H1 (cell line): ENCODE measurements at regions not wholly inside any gene's neighbourhood (a gene's known extent, or its start where the extent isn't known, plus 50 kb on each side); places are given as distances from the start of the nearest gene placed in this dataset.

Experiments used
- CTCF ChIA-PET: fragments of 300-600 bp; sonication (Branson Sonifier 250); formaldehyde crosslinking; loops from one replicate; lab custom pipeline; 2021; ENCODE audit not compliant: partially characterized antibody; lab: Charles Lee
- POLR2A ChIA-PET: fragments of 300-600 bp; sonication (Branson Sonifier 250); formaldehyde crosslinking; loops from one replicate; lab custom pipeline; 2021; ENCODE audit warnings: inconsistent platforms; ENCODE audit not compliant: partially characterized antibody; lab: Charles Lee
- DNase-seq, 2 experiments: peaks; one replicate each; pipeline versions ENCODE4 v3.0.0 to v3.0.0-alpha.2; 2010 to 2022; ENCODE audit warnings: low spot score in 2 of 2, low read depth in 1 of 2, mixed read lengths in 1 of 2
- FAIRE-seq: peaks from 2 replicates; lab custom pipeline; 2011; peaks lifted over from hg19 to GRCh38; lab: Jason Lieb, UNC
- H2AFZ ChIP-seq: 2 replicates; pipeline ENCODE4 v1.8.1; 2012; ENCODE audit warnings: low read length, inconsistent platforms
- H2AK5ac ChIP-seq: 2 replicates; pipeline ENCODE4 v1.6.1; 2013; ENCODE audit warnings: low read depth, low read length
- H2BK120ac ChIP-seq: replicated peaks from 2 replicates; pipeline ENCODE3; 2013; ENCODE audit warnings: low read depth, low read length, inconsistent platforms
- H2BK12ac ChIP-seq: 2 replicates; pipeline ENCODE4 v1.6.1; 2013; ENCODE audit warnings: low read depth, low read length
- H2BK15ac ChIP-seq: 2 replicates; pipeline ENCODE4 v1.6.1; 2013; ENCODE audit warnings: low read length
- H2BK20ac ChIP-seq: 2 replicates; pipeline ENCODE4 v1.6.1; 2013; ENCODE audit warnings: low read length
- H2BK5ac ChIP-seq: 2 replicates; pipeline ENCODE4 v1.6.1; 2013; ENCODE audit warnings: low read depth, low read length
- H3K14ac ChIP-seq: 2 replicates; pipeline ENCODE4 v1.6.1; 2013; ENCODE audit warnings: inconsistent platforms; ENCODE audit not compliant: insufficient read length
- H3K18ac ChIP-seq: 2 replicates; pipeline ENCODE4 v1.6.1; 2013; ENCODE audit warnings: low read length; ENCODE audit errors: extremely low read depth
- H3K23ac ChIP-seq: 2 replicates; pipeline ENCODE4 v1.6.1; 2013; ENCODE audit warnings: inconsistent platforms; ENCODE audit not compliant: insufficient read length
- H3K23me2 ChIP-seq: 2 replicates; pipeline ENCODE4 v1.6.1; 2013; ENCODE audit warnings: low read depth, low read length
- H3K27ac ChIP-seq: 2 replicates; pipeline ENCODE4 v1.6.1; 2011; ENCODE audit warnings: low read depth, low read length, inconsistent platforms
- H3K27me3 ChIP-seq, 4 experiments: replicated peaks in 1 of 4; 1 replicate in 1 of 4; 2 replicates in 3 of 4; pipeline versions ENCODE4 v1.6.1 to v1.8.1; 2011 to 2013; ENCODE audit warnings: low read length in 3 of 4, mild to moderate bottlenecking in 3 of 4, inconsistent platforms in 2 of 4, mixed read lengths in 2 of 4, moderate library complexity in 1 of 4; ENCODE audit not compliant: control insufficient read depth in 3 of 4, insufficient read depth in 3 of 4; ENCODE audit errors: extremely low read depth in 1 of 4
- H3K36me3 ChIP-seq, 4 experiments: 2 replicates each; pipeline versions ENCODE4 v1.6.1 to v1.8.1; 2011 to 2013; ENCODE audit warnings: mild to moderate bottlenecking in 4 of 4, low read length in 3 of 4, moderate library complexity in 2 of 4, control low read depth in 1 of 4, inconsistent platforms in 1 of 4; ENCODE audit not compliant: insufficient read depth in 4 of 4, control insufficient read depth in 2 of 4
- H3K4ac ChIP-seq: replicated peaks from 2 replicates; pipeline ENCODE3; 2013; ENCODE audit warnings: low read length, low read depth, mixed read lengths, inconsistent platforms; ENCODE audit not compliant: insufficient read length
- H3K4me1 ChIP-seq, 4 experiments: replicated peaks in 1 of 4; 1 replicate in 1 of 4; 2 replicates in 3 of 4; pipeline versions ENCODE4 v1.6.1 to v1.8.1; 2011 to 2013; ENCODE audit warnings: low read length in 3 of 4, inconsistent platforms in 2 of 4, mixed read lengths in 1 of 4; ENCODE audit not compliant: insufficient read depth in 4 of 4, control insufficient read depth in 3 of 4
- H3K4me2 ChIP-seq, 2 experiments: 2 replicates each; pipeline versions ENCODE4 v1.6.1 to v1.8.1; 2011 to 2013; ENCODE audit warnings: low read depth in 2 of 2, low read length in 2 of 2, control low read depth in 1 of 2, inconsistent platforms in 1 of 2, mild to moderate bottlenecking in 1 of 2; ENCODE audit not compliant: insufficient read depth in 1 of 2
- H3K4me3 ChIP-seq, 4 experiments: fragments of 200-600, 300-600 bp in 1 of 4; sonication (generic), shearing (Covaris generic), sonication (Bioruptor Twin) in 1 of 4; 2 replicates each; pipeline versions ENCODE4 v1.5.1 to v1.8.1; 2011 to 2016; ENCODE audit warnings: low read length in 4 of 4, low read depth in 3 of 4, control low read depth in 2 of 4, inconsistent platforms in 2 of 4, mild to moderate bottlenecking in 2 of 4, mixed read lengths in 1 of 4, moderate library complexity in 1 of 4; ENCODE audit not compliant: insufficient read depth in 2 of 4; ENCODE audit errors: extremely low read depth in 1 of 4
- H3K56ac ChIP-seq: replicated peaks from 2 replicates; pipeline ENCODE3; 2013; ENCODE audit warnings: low read depth, mild to moderate bottlenecking, mixed read lengths, low read length, inconsistent platforms; ENCODE audit not compliant: insufficient read length
- H3K79me1 ChIP-seq: 2 replicates; pipeline ENCODE4 v1.6.1; 2013; ENCODE audit warnings: low read depth, low read length, control low read depth
- H3K79me2 ChIP-seq, 2 experiments: 2 replicates each; pipeline versions ENCODE4 v1.6.1 to v1.8.1; 2012 to 2013; ENCODE audit warnings: low read length in 2 of 2, mild to moderate bottlenecking in 2 of 2, inconsistent platforms in 1 of 2; ENCODE audit not compliant: insufficient read depth in 2 of 2, control insufficient read depth in 1 of 2
- H3K9ac ChIP-seq, 4 experiments: replicated peaks in 1 of 4; 1 replicate in 1 of 4; 2 replicates in 3 of 4; pipeline versions ENCODE4 v1.6.1 to v1.8.1; 2011 to 2013; ENCODE audit warnings: low read depth in 3 of 4, low read length in 3 of 4, control low read depth in 2 of 4, mild to moderate bottlenecking in 2 of 4, moderate library complexity in 2 of 4, inconsistent platforms in 1 of 4; ENCODE audit errors: extremely low read depth in 1 of 4
- H3K9me3 ChIP-seq, 2 experiments: 2 replicates each; pipeline versions ENCODE4 v1.6.1 to v1.8.1; 2012 to 2013; ENCODE audit warnings: mild to moderate bottlenecking in 2 of 2, moderate library complexity in 2 of 2, control low read depth in 1 of 2, inconsistent platforms in 1 of 2, low read depth in 1 of 2, low read length in 1 of 2, mixed read lengths in 1 of 2; ENCODE audit not compliant: insufficient read depth in 2 of 2
- H4K20me1 ChIP-seq, 2 experiments: replicated peaks in 1 of 2; 2 replicates each; pipeline versions ENCODE3 to v1.8.1; 2011 to 2013; ENCODE audit warnings: inconsistent platforms in 2 of 2, low read length in 2 of 2, mild to moderate bottlenecking in 1 of 2; ENCODE audit not compliant: insufficient read depth in 2 of 2, control insufficient read depth in 1 of 2
- H4K5ac ChIP-seq: 2 replicates; pipeline ENCODE4 v1.6.1; 2013; ENCODE audit warnings: low read length, low read depth, mixed read lengths, inconsistent platforms; ENCODE audit not compliant: insufficient read length
- H4K8ac ChIP-seq: 2 replicates; pipeline ENCODE4 v1.8.0; 2013; ENCODE audit warnings: mild to moderate bottlenecking, moderate library complexity, low read length, inconsistent platforms; ENCODE audit not compliant: insufficient read depth; ENCODE audit errors: extremely low read depth
- H4K91ac ChIP-seq: replicated peaks from 2 replicates; pipeline ENCODE3; 2013; ENCODE audit warnings: low read length, mixed read lengths, inconsistent platforms; ENCODE audit not compliant: insufficient read length
- CBX5 ChIP-seq: fragments of 300-800, 300-1000 bp; sonication (generic); IDR thresholded peaks from 2 replicates; pipeline ENCODE4 v1.7.1; 2016; ENCODE audit warnings: antibody characterized with exemption, low read length, low read depth
- CEBPB ChIP-seq: IDR thresholded peaks from 2 replicates; pipeline ENCODE4 v1.6.1; 2012; ENCODE audit warnings: low read depth, low read length
- CTBP2 ChIP-seq: IDR thresholded peaks from 2 replicates; pipeline ENCODE4 v1.7.0; 2011; ENCODE audit warnings: borderline replicate concordance, mild to moderate bottlenecking, moderate library complexity, mixed read lengths, low read length; ENCODE audit not compliant: insufficient read depth, insufficient read length
- GABPA ChIP-seq: IDR thresholded peaks from 2 replicates; pipeline ENCODE4 v1.6.1; 2011; ENCODE audit warnings: mild to moderate bottlenecking, low read length, moderate library complexity, borderline replicate concordance; ENCODE audit not compliant: insufficient read depth
- HDAC2 ChIP-seq, 2 experiments: fragments of 300-600 bp in 1 of 2; sonication (generic) in 1 of 2; IDR thresholded peaks; 2 replicates each; pipeline ENCODE4 v1.6.1; 2011 to 2012; ENCODE audit warnings: low read depth in 2 of 2, low read length in 2 of 2, mild to moderate bottlenecking in 2 of 2, moderate library complexity in 2 of 2, borderline replicate concordance in 1 of 2, inconsistent platforms in 1 of 2
- JUN ChIP-seq: IDR thresholded peaks from 2 replicates; pipeline ENCODE4 v1.6.1; 2011; ENCODE audit warnings: low read depth, mild to moderate bottlenecking, improper control_type of control experiment, low read length
- NRF1 ChIP-seq: IDR thresholded peaks from 2 replicates; pipeline ENCODE4 v1.6.1; 2011; ENCODE audit warnings: mild to moderate bottlenecking, low read depth, low read length, improper control_type of control experiment
- POLR2A ChIP-seq, 2 experiments: IDR thresholded peaks; 1 replicate in 1 of 2; 2 replicates in 1 of 2; pipeline ENCODE4 v1.6.1; 2011; ENCODE audit warnings: low read depth in 2 of 2, low read length in 2 of 2, mild to moderate bottlenecking in 2 of 2; ENCODE audit errors: control extremely low read depth in 1 of 2
- POU5F1 ChIP-seq: IDR thresholded peaks from 2 replicates; pipeline ENCODE4 v1.6.1; 2011; ENCODE audit warnings: low read depth, mild to moderate bottlenecking, low read length, moderate library complexity
- RXRA ChIP-seq: IDR thresholded peaks from 2 replicates; pipeline ENCODE4 v1.6.1; 2011; ENCODE audit warnings: low read depth, mild to moderate bottlenecking, low read length, moderate library complexity; ENCODE audit not compliant: insufficient read depth
- SIRT6 ChIP-seq: IDR thresholded peaks from one replicate; pipeline ENCODE4 v1.7.1; 2012; ENCODE audit warnings: low read length, inconsistent platforms
- SP2 ChIP-seq: IDR thresholded peaks from 2 replicates; pipeline ENCODE4 v1.6.1; 2012; ENCODE audit warnings: mild to moderate bottlenecking, low read length, inconsistent platforms
- WGBS, 2 experiments: shearing (Covaris generic) in 1 of 2; methylation state at CpG; one replicate each; pipeline versions ENCODE4 v1.1.6 to v1.1.7; 2013 to 2015; ENCODE audit warnings: low lambda C conversion rate in 2 of 2, mixed read lengths in 2 of 2, inconsistent platforms in 1 of 2, low coverage in 1 of 2, missing lambda C conversion rate in 1 of 2; ENCODE audit not compliant: insufficient replicate concordance in 2 of 2, insufficient coverage in 1 of 2, insufficient read length in 1 of 2; ENCODE audit errors: extremely low coverage in 1 of 2, missing lambda C conversion rate in 1 of 2; 5-methylcytosine and 5-hydroxymethylcytosine counted together
- TF ChIP-seq, protein P1 (sequence below): IDR thresholded peaks from 2 replicates; pipeline ENCODE4 v1.6.1; 2011; ENCODE audit warnings: low read depth, mild to moderate bottlenecking, low read length; ENCODE audit not compliant: insufficient read depth

DNA sequence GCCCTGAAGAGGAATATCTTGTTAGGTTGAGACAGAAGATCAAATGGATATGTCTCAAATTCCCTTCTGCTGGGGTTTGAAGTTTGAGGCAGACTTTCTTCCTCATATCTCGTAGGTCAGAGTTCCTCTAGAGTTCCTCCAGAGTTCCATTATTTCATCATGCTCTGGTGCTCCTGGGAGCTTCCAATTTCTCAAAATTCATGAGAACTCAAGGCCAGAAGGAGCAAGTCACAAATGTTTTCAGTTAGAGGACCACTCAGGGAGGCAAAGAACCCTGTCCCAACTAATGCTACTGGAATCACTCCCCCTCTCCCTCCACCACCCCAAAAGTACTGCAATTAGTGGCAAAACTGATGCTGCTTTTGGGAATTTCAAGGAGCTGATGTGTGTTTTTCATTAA is 115.7 kb upstream of the RBMS1 start:
- TF ChIP-seq, protein P1, sequence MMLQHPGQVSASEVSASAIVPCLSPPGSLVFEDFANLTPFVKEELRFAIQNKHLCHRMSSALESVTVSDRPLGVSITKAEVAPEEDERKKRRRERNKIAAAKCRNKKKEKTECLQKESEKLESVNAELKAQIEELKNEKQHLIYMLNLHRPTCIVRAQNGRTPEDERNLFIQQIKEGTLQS = no peak
- TF ChIP-seq CBX5 = no peak
- no peak for TF ChIP-seq POU5F1
- no peak for TF ChIP-seq HDAC2 (IDR thresholded peaks at IDR 0.05; ENCODE audit: borderline replicate concordance in 1 of 2, low read depth in 2 of 2, low read length in 2 of 2)
- TF ChIP-seq CTBP2 = no peak
- no peak for TF ChIP-seq JUN
- TF ChIP-seq POLR2A (IDR thresholded peaks at IDR 0.05; ENCODE audit: control extremely low read depth in 1 of 2, low read depth in 2 of 2, low read length in 2 of 2) = no peak
- no peak for TF ChIP-seq SIRT6
- no peak for TF ChIP-seq NRF1
- no peak for TF ChIP-seq RXRA
- TF ChIP-seq SP2 = no peak
- no peak for TF ChIP-seq CEBPB
- no peak for TF ChIP-seq GABPA
- TF ChIP-seq, all 59 proteins: peak for 0
- H2BK5ac ChIP-seq = no peak overlapping the region
- H3K79me2 ChIP-seq = no peaks in the 10 kb centered on the region
- no peak overlapping the region for H2BK15ac ChIP-seq
- no peaks in the 10 kb centered on the region for H3K27me3 ChIP-seq
- no peak overlapping the region for H3K4me3 ChIP-seq
- no peaks in the 10 kb centered on the region for H3K36me3 ChIP-seq
- no peak for FAIRE-seq
- no peak overlapping the region for H3K4me2 ChIP-seq
- ChIA-PET CTCF (no interaction called here), POLR2A (no interaction called here)
- no peak overlapping the region for H3K14ac ChIP-seq
- no peak overlapping the region for H3K4ac ChIP-seq
- H3K27ac ChIP-seq = no peak overlapping the region
- 88% methylated on average over 1 of the region's 1 CpG; no CpG with 5 or more reads in 1 of the 2 experiments for WGBS, 2 experiments
- no peak for DNase-seq
- peaks cover 0 to 3% (median 0%) of the 10 kb centered on the region in 4 experiments; a peak in 1 of 7 replicates for H3K4me1 ChIP-seq
- H3K18ac ChIP-seq = no peak overlapping the region
- no peak overlapping the region for H3K23ac ChIP-seq
- H4K91ac ChIP-seq = no peak overlapping the region
- no peaks in the 10 kb centered on the region for H4K20me1 ChIP-seq
- no peak overlapping the region for H4K8ac ChIP-seq
- no peak overlapping the region for H2BK12ac ChIP-seq
- no peak overlapping the region for H4K5ac ChIP-seq
- H3K23me2 ChIP-seq = no peaks in the 10 kb centered on the region
- no peaks in the 10 kb centered on the region for H3K9me3 ChIP-seq
- H2AK5ac ChIP-seq = no peak overlapping the region
- H3K56ac ChIP-seq = no peak overlapping the region
- H2BK120ac ChIP-seq = no peak overlapping the region
- H2BK20ac ChIP-seq = no peak overlapping the region
- no peak overlapping the region for H3K9ac ChIP-seq
- H2AFZ ChIP-seq = peak overlapping the region; percentile 58; the same call in 1 of the 2 replicates
- no peaks in the 10 kb centered on the region for H3K79me1 ChIP-seq
